HG03280 (cell line): ENCODE measurements at regions not wholly inside any gene's neighbourhood (a gene's known extent, or its start where the extent isn't known, plus 50 kb on each side); places are given as distances from the start of the nearest gene placed in this dataset.

Source experiments
- ATAC-seq: cut with Tn5 transposase; IDR thresholded peaks from one replicate; pipeline ENCODE4 v1.9.1; 2021; ENCODE audit warnings: mild to moderate bottlenecking, moderate library complexity; ENCODE audit not compliant: unreplicated experiment

GRCh38 chrX:39808471-39808917 is 289.3 kb downstream of the BCOR start:
- ATAC-seq = no peak

GRCh38 chrX:39809331-39809730 is 288.4 kb downstream of the BCOR start:
- no peak for ATAC-seq

GRCh38 chrX:39810901-39811300 is 286.9 kb downstream of the BCOR start:
- ATAC-seq = no peak

- ATAC-seq = no peak
Measured at GRCh38 chrX:39811376-39811775, 286.4 kb downstream of the BCOR start.

GRCh38 chrX:39813631-39814277 is 284.0 kb downstream of the BCOR start:
- ATAC-seq = no peak

GRCh38 chrX:39814391-39814790 is 283.4 kb downstream of the BCOR start:
- no peak for ATAC-seq

- ATAC-seq = no peak
Measured at GRCh38 chrX:39815631-39816030, 282.1 kb downstream of the BCOR start.

- no peak for ATAC-seq
Measured at GRCh38 chrX:39816871-39817731, 280.7 kb downstream of the BCOR start.

- no peak for ATAC-seq
Measured at GRCh38 chrX:39817754-39818470, 279.8 kb downstream of the BCOR start.

GRCh38 chrX:39818750-39819149 is 279.0 kb downstream of the BCOR start:
- no peak for ATAC-seq

- ATAC-seq = no peak
Measured at GRCh38 chrX:39819921-39820849, 277.6 kb downstream of the BCOR start.

GRCh38 chrX:39820938-39821708 is 276.6 kb downstream of the BCOR start:
- ATAC-seq = no peak

GRCh38 chrX:39821709-39822095 is 276.1 kb downstream of the BCOR start:
- ATAC-seq = no peak

- no peak for ATAC-seq
Measured at GRCh38 chrX:39822133-39822748, 275.5 kb downstream of the BCOR start.

GRCh38 chrX:39823424-39823823 is 274.3 kb downstream of the BCOR start:
- ATAC-seq = no peak

GRCh38 chrX:39823854-39824253 is 273.9 kb downstream of the BCOR start:
- ATAC-seq = no peak

- no peak for ATAC-seq
Measured at GRCh38 chrX:39826813-39827543, 270.8 kb downstream of the BCOR start.

GRCh38 chrX:39827951-39828350 is 269.8 kb downstream of the BCOR start:
- ATAC-seq = no peak

GRCh38 chrX:39828971-39829370 is 268.8 kb downstream of the BCOR start:
- ATAC-seq = no peak
